NOMO-1 treated with dmso at 0.1 percent for 144 hours (cell line): ENCODE measurements at regions not wholly inside any gene's neighbourhood (a gene's known extent, or its start where the extent isn't known, plus 50 kb on each side); places are given as distances from the start of the nearest gene placed in this dataset.
"Not testable (repeated sequence)": the region's sequence is repeated elsewhere in the genome, so short reads cannot be mapped to it uniquely, and the experiment has no call there.

Experiments
- DNase-seq: peaks from one replicate; lab custom pipeline; 2025; ENCODE audit not compliant: unreplicated experiment; lab: John Stamatoyannopoulos, UW

GRCh38 chr13:79997244-79997643, 343.7 kb downstream of the SPRY2 start:
- DNase-seq: no peak

GRCh38 chr13:79995334-79995733, 345.6 kb downstream of the SPRY2 start:
- DNase-seq: no peak

GRCh38 chr13:79992111-79992510, 348.8 kb downstream of the SPRY2 start:
- no peak for DNase-seq

GRCh38 chr13:79990048-79990447, 350.9 kb downstream of the SPRY2 start:
- DNase-seq: no peak

GRCh38 chr13:79989217-79989661, 351.7 kb downstream of the SPRY2 start:
- DNase-seq: no peak

DNA sequence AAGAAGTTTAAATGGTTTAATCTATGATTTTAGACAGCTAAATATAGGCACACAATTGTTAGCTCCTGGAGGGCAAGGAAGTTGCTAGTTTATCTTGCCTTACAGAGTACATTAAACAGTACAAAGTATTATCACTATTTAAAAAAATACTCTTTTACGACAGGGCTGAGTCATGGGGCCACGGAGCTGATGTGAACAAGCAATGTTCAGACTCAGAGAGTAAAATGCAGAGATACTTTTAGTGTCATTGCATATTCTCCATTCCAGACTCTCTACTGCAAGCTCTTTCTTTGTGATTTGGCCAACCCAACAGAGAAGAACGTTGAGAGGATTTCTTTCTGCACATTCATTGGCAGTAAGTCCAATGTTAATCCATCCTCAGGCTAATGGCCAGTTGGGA, 352.4 kb downstream of the SPRY2 start:
- no peak for DNase-seq

GRCh38 chr13:79987761-79988160, 353.2 kb downstream of the SPRY2 start:
- DNase-seq: no peak

GRCh38 chr13:79987323-79987722, 353.6 kb downstream of the SPRY2 start:
- DNase-seq: no peak

GRCh38 chr13:79986890-79987289, 354.0 kb downstream of the SPRY2 start:
- DNase-seq: no peak

DNA sequence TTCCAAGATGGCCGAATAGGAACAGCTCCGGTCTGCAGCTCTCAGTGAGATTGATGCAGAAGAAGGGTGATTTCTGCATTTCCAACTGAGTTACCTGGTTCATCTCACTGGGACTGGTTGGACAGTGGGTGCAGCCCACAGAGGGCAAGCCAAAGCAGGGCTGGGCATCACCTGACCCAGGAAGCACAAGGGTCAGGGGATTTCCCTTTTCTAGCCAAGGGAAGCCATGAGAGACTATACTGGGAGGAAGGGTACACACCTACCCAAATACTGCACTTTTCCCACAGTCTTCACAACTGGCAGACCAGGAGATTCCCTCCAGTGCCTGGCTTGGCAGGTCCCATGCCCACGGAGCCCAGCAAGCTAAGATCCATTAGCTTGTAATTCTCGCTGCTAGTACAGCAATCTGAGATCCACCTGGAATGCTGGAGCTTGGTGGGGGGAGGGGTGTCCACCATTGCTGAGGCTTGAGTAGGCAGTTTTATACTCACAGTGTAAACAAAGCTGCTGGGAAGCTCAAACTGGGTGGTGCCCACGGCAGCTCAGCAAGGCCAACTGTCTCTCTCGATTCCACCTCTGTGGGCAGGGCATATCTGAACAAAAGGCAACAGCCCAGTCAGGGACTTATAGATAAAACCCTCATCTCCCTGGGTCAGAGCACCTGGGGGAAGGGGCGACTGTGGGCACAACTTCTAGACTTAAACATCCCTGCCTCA, 365.8 kb downstream of the SPRY2 start:
- not testable (repeated sequence) for DNase-seq

- DNase-seq: no peak
These were observed 367.4 kb downstream of the SPRY2 start for GRCh38 chr13:79973533-79973963.

- no peak for DNase-seq
These were observed 368.8 kb downstream of the SPRY2 start for GRCh38 chr13:79972066-79972569.

DNA sequence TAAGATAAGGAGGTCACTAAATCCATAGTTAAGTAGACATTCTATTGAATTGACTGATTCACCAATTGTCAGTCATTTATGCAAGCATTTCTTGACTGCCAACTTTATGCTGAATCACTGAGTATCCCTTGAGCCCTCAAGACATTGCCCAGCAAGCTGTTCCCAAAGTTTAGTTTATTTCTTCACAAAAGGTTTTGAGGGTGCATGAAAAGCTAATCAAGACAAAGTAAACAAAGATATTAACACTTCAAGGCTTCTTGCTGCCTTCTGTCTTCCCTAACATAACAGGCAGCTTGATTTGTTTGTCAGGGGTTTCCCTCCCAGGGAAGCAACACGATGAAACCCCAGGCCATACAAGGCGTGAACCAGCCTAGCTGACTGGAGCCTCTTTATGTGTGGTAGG, 374.4 kb downstream of the SPRY2 start:
- DNase-seq: no peak

- no peak for DNase-seq
These were observed 374.9 kb downstream of the SPRY2 start for GRCh38 chr13:79966059-79966458.

- DNase-seq: no peak
These were observed 394.4 kb downstream of the SPRY2 start for GRCh38 chr13:79946556-79946955.

- DNase-seq: peak; percentile 64
These were observed 397.4 kb downstream of the SPRY2 start for GRCh38 chr13:79943346-79944023.

GRCh38 chr13:79941752-79942151, 399.2 kb downstream of the SPRY2 start:
- DNase-seq: no peak

GRCh38 chr13:79939689-79940088, 401.2 kb downstream of the SPRY2 start:
- DNase-seq: no peak

DNA sequence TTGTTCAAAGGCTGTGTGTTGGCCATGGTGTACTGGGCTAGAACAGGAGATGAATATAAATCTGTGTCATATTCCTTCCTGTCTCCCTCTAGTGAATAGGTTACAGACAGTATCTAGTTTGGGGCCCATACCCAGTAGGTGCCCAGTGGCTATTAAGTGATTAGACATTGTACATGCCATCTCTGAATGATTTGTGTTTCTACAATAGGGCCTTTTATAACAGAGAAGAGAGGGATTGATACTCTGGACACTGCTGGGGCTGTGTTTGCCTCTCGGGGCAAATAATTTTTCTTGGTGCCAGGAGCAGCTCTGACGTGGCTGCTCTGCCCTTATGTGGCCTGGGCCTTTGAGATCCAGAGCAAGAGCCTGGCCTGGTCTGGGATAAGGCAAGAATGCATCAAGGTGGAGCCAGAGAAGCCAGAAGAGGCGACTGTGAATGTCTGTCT, 403.1 kb downstream of the SPRY2 start:
- no peak for DNase-seq

DNA sequence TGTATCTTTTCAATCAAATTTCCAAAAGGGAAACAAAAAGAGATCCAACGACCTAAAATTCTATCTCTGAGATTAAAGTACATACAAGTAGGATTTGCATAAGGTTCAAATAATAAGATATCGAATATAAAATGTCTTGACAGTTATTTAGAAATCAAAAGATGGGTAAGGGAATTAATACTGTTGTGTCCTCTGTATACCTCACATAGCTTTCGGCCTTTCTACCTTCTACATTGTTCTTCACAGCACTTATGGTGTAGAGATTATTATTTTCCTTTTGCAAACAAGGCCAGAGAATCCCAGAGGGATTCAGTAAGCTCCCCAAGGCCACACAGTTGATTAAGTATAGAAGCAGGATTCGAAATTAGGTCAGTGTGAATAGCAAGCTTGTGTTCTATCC, 403.6 kb downstream of the SPRY2 start:
- DNase-seq: no peak

DNA sequence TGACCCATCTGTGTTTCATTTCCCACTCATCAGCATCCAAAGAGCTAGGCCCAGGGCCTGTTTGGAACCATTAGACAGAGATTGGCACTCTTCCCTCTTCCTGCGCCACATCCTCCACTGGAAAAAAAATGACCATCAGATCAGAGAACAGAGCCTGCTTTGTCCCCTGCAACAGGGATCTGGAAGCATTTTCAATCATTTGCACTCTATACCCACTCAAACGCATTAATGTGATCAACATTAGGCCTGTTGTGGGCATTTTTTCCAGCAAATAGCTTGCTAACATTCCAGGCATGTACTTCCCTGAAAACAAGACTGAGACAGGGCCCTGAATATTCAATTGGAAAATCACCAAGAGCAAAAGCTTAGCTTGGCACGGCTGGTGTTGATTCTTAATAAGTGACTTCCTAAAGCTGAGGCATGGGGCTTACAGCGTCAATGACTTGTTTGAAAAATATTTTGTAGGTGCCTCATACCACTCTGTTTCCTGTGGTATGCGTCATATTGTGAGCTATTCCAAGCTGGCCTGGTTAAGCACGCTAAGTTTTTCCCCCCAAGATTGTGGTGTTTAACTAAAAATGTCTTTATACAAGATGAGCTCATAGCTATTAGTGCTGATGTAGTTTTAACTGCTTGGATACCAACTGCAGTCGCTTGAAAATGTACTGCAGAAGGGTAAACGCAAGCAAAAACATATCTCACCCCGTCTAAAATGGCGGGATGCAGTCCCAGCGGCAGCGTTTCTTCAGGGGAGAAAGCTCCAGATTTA, 404.4 kb downstream of the SPRY2 start:
- DNase-seq: no peak

DNA sequence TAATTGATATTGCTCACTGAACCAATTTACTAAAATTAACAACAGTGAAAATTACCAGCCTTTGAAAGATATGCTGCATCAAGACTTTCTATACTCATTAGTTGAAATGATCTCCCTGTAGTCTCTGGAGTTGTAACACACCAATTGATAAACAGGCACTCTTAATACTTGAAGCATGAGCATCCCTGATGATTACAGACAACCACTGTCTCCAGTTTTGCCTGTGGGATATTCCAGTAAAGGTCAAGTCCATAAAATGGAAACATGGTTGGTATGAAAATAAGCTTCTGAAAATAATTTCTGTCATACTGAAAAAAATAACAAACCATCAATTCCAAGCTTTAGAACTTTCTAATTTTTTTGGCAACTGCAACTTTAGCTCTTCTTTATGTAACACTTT, 405.8 kb downstream of the SPRY2 start:
- no peak for DNase-seq
